Left renal cortex interstitium (tissue), 4 donors: ENCODE measurements at regions not wholly inside any gene's neighbourhood (a gene's known extent, or its start where the extent isn't known, plus 50 kb on each side); places are given as distances from the start of the nearest gene placed in this dataset.
"Not testable (repeated sequence)": the region's sequence is repeated elsewhere in the genome, so short reads cannot be mapped to it uniquely, and the experiment has no call there.

ENCODE experiments used
- DNase-seq, 4 donors: peaks; one replicate each; pipeline ENCODE4 v3.0.0-alpha.2; 2013; ENCODE audit warnings: low read depth in 4 of 4, low spot score in 2 of 4, missing footprints in 1 of 4

GRCh38 chr15:47877836-47878235 is 160.5 kb downstream of the SEMA6D start:
- DNase-seq = no peak

- no peak for DNase-seq
Observed at GRCh38 chr15:47885920-47886319, 168.6 kb downstream of the SEMA6D start.

- no peak for DNase-seq
Observed at GRCh38 chr15:47887241-47887800, 170.0 kb downstream of the SEMA6D start.

- DNase-seq = no peak
Observed at GRCh38 chr15:47888385-47889100, 171.2 kb downstream of the SEMA6D start.

- DNase-seq = no peak
Observed at GRCh38 chr15:47890397-47891150, 173.3 kb downstream of the SEMA6D start.

- DNase-seq = no peak
Observed at GRCh38 chr15:47897525-47897924, 180.2 kb downstream of the SEMA6D start.

GRCh38 chr15:47900751-47901150 is 183.4 kb downstream of the SEMA6D start:
- DNase-seq = no peak

- DNase-seq = no peak
Observed at GRCh38 chr15:47903368-47903767, 186.1 kb downstream of the SEMA6D start.

GRCh38 chr15:47908486-47908885 is 191.2 kb downstream of the SEMA6D start:
- no peak for DNase-seq

- DNase-seq = no peak
Observed at GRCh38 chr15:47908950-47909670, 191.8 kb downstream of the SEMA6D start.

- not testable (repeated sequence) for DNase-seq
Observed at GRCh38 chr15:47912910-47913309, 195.6 kb downstream of the SEMA6D start.

- DNase-seq = no peak
Observed at GRCh38 chr15:47917881-47918280, 200.6 kb downstream of the SEMA6D start.

GRCh38 chr15:47918877-47919276 is 201.6 kb downstream of the SEMA6D start:
- DNase-seq = no peak

- no peak for DNase-seq
Observed at GRCh38 chr15:47924381-47924780, 196.4 kb upstream of the SLC24A5 start.

- DNase-seq = no peak
Observed at GRCh38 chr15:47929138-47929803, 191.5 kb upstream of the SLC24A5 start.

- no peak for DNase-seq
Observed at GRCh38 chr15:47932261-47932660, 188.5 kb upstream of the SLC24A5 start.

GRCh38 chr15:47932951-47933641 is 187.7 kb upstream of the SLC24A5 start:
- DNase-seq = no peak

- no peak for DNase-seq
Observed at GRCh38 chr15:47933865-47934264, 186.9 kb upstream of the SLC24A5 start.

- no peak for DNase-seq
Observed at GRCh38 chr15:47934342-47934741, 186.4 kb upstream of the SLC24A5 start.

GRCh38 chr15:47937834-47938233 is 183.0 kb upstream of the SLC24A5 start:
- DNase-seq = no peak
